ENCODE measurements at regions not wholly inside any gene's neighbourhood (a gene's known extent, or its start where the extent isn't known, plus 50 kb on each side); places are given as distances from the start of the nearest gene placed in this dataset.
"Not testable (repeated sequence)": the region's sequence is repeated elsewhere in the genome, so short reads cannot be mapped to it uniquely, and the experiment has no call there.

GRCh38 chr2:8379128-8379527 lies 302.7 kb upstream of the ID2 start:
- TF ChIP-seq JUND (IDR thresholded peaks at IDR 0.05; ENCODE audit: low read depth) = no peak
- DNase-seq (ENCODE audit: low read depth in 1 of 2, low spot score in 1 of 2) = no peak
- in situ Hi-C loops (cut with HindIII; ENCODE audit: low pct_unique_long_range_greater_than_20kb, low sequenced_read_pairs) = no loop called here

GRCh38 chr2:8379549-8379948 lies 302.3 kb upstream of the ID2 start:
- TF ChIP-seq JUND (IDR thresholded peaks at IDR 0.05; ENCODE audit: low read depth) = no peak
- in situ Hi-C loops (cut with HindIII; ENCODE audit: low pct_unique_long_range_greater_than_20kb, low sequenced_read_pairs) = no loop called here
- no peak for DNase-seq (ENCODE audit: low read depth in 1 of 2, low spot score in 1 of 2)

GRCh38 chr2:8380026-8380425 lies 301.8 kb upstream of the ID2 start:
- no peak for DNase-seq (ENCODE audit: low read depth in 1 of 2, low spot score in 1 of 2)
- no peak for TF ChIP-seq JUND (IDR thresholded peaks at IDR 0.05; ENCODE audit: low read depth)
- in situ Hi-C loops (cut with HindIII; ENCODE audit: low pct_unique_long_range_greater_than_20kb, low sequenced_read_pairs) = no loop called here

- in situ Hi-C loops (cut with HindIII; ENCODE audit: low pct_unique_long_range_greater_than_20kb, low sequenced_read_pairs) = no loop called here
- DNase-seq (ENCODE audit: low read depth in 1 of 2, low spot score in 1 of 2) = no peak
- no peak for TF ChIP-seq JUND (IDR thresholded peaks at IDR 0.05; ENCODE audit: low read depth)
These were observed 301.3 kb upstream of the ID2 start for GRCh38 chr2:8380566-8380965.

GRCh38 chr2:8382485-8382884 lies 299.4 kb upstream of the ID2 start:
- in situ Hi-C loops (cut with HindIII; ENCODE audit: low pct_unique_long_range_greater_than_20kb, low sequenced_read_pairs) = no loop called here
- no peak for DNase-seq (ENCODE audit: low read depth in 1 of 2, low spot score in 1 of 2)
- no peak for TF ChIP-seq JUND (IDR thresholded peaks at IDR 0.05; ENCODE audit: low read depth)

- DNase-seq (ENCODE audit: low read depth in 1 of 2, low spot score in 1 of 2); in situ Hi-C loops (cut with HindIII; ENCODE audit: low pct_unique_long_range_greater_than_20kb, low sequenced_read_pairs): not testable (repeated sequence)
These were observed 295.1 kb upstream of the ID2 start for GRCh38 chr2:8386748-8387147.

GRCh38 chr2:8388781-8389180 lies 293.1 kb upstream of the ID2 start:
- in situ Hi-C loops (cut with HindIII; ENCODE audit: low pct_unique_long_range_greater_than_20kb, low sequenced_read_pairs) = no loop called here
- DNase-seq (ENCODE audit: low read depth in 1 of 2, low spot score in 1 of 2) = no peak
- TF ChIP-seq JUND (IDR thresholded peaks at IDR 0.05; ENCODE audit: low read depth) = no peak

GRCh38 chr2:8389431-8390108 lies 292.3 kb upstream of the ID2 start:
- in situ Hi-C loops (cut with HindIII; ENCODE audit: low pct_unique_long_range_greater_than_20kb, low sequenced_read_pairs) = no loop called here
- DNase-seq (ENCODE audit: low read depth in 1 of 2, low spot score in 1 of 2) = no peak
- no peak for TF ChIP-seq JUND (IDR thresholded peaks at IDR 0.05; ENCODE audit: low read depth)

GRCh38 chr2:8391126-8391525 lies 290.7 kb upstream of the ID2 start:
- in situ Hi-C loops (cut with HindIII; ENCODE audit: low pct_unique_long_range_greater_than_20kb, low sequenced_read_pairs) = no loop called here
- no peak for DNase-seq (ENCODE audit: low read depth in 1 of 2, low spot score in 1 of 2)
- TF ChIP-seq JUND (IDR thresholded peaks at IDR 0.05; ENCODE audit: low read depth) = no peak

GRCh38 chr2:8391584-8391983 lies 290.3 kb upstream of the ID2 start:
- DNase-seq (ENCODE audit: low read depth in 1 of 2, low spot score in 1 of 2) = no peak
- in situ Hi-C loops (cut with HindIII; ENCODE audit: low pct_unique_long_range_greater_than_20kb, low sequenced_read_pairs) = no loop called here
- no peak for TF ChIP-seq JUND (IDR thresholded peaks at IDR 0.05; ENCODE audit: low read depth)

GRCh38 chr2:8392098-8392866 lies 289.6 kb upstream of the ID2 start:
- TF ChIP-seq JUND (IDR thresholded peaks at IDR 0.05; ENCODE audit: low read depth) = no peak
- no peak for DNase-seq (ENCODE audit: low read depth in 1 of 2, low spot score in 1 of 2)
- in situ Hi-C loops (cut with HindIII; ENCODE audit: low pct_unique_long_range_greater_than_20kb, low sequenced_read_pairs) = no loop called here

GRCh38 chr2:8393506-8393905 lies 288.4 kb upstream of the ID2 start:
- no peak for DNase-seq (ENCODE audit: low read depth in 1 of 2, low spot score in 1 of 2)
- in situ Hi-C loops (cut with HindIII; ENCODE audit: low pct_unique_long_range_greater_than_20kb, low sequenced_read_pairs) = no loop called here
- no peak for TF ChIP-seq JUND (IDR thresholded peaks at IDR 0.05; ENCODE audit: low read depth)

GRCh38 chr2:8394131-8394530 lies 287.7 kb upstream of the ID2 start:
- DNase-seq (ENCODE audit: low read depth in 1 of 2, low spot score in 1 of 2) = no peak
- in situ Hi-C loops (cut with HindIII; ENCODE audit: low pct_unique_long_range_greater_than_20kb, low sequenced_read_pairs) = no loop called here
- no peak for TF ChIP-seq JUND (IDR thresholded peaks at IDR 0.05; ENCODE audit: low read depth)

Data from T47D (cell line).